ENCODE measurements at regions not wholly inside any gene's neighbourhood (a gene's known extent, or its start where the extent isn't known, plus 50 kb on each side); places are given as distances from the start of the nearest gene placed in this dataset.
A peak's percentile ranks its signal among the peaks of the same experiment; 100 is the strongest.

- DNase-seq (ENCODE audit: low read depth in 2 of 2, low spot score in 1 of 2): no peak
Measured at GRCh38 chr4:149927514-149927913, 111.9 kb upstream of the IQCM start.

- no peak for DNase-seq (ENCODE audit: low read depth in 2 of 2, low spot score in 1 of 2)
Measured at GRCh38 chr4:149928507-149928906, 112.9 kb upstream of the IQCM start.

GRCh38 chr4:149931431-149931830 lies 115.8 kb upstream of the IQCM start:
- DNase-seq (ENCODE audit: low read depth in 2 of 2, low spot score in 1 of 2): no peak

- no peak for DNase-seq (ENCODE audit: low read depth in 2 of 2, low spot score in 1 of 2)
Measured at GRCh38 chr4:149932188-149932587, 116.5 kb upstream of the IQCM start.

- no peak for DNase-seq (ENCODE audit: low read depth in 2 of 2, low spot score in 1 of 2)
Measured at GRCh38 chr4:149933120-149933519, 117.5 kb upstream of the IQCM start.

GRCh38 chr4:149933883-149934282 lies 118.2 kb upstream of the IQCM start:
- no peak for DNase-seq (ENCODE audit: low read depth in 2 of 2, low spot score in 1 of 2)

GRCh38 chr4:149949381-149949780 lies 128.9 kb upstream of the DCLK2 start:
- DNase-seq (ENCODE audit: low read depth in 2 of 2, low spot score in 1 of 2): no peak

- no peak for DNase-seq (ENCODE audit: low read depth in 2 of 2, low spot score in 1 of 2)
Measured at GRCh38 chr4:149951152-149951900, 126.9 kb upstream of the DCLK2 start.

GRCh38 chr4:149952101-149952500 lies 126.1 kb upstream of the DCLK2 start:
- DNase-seq (ENCODE audit: low read depth in 2 of 2, low spot score in 1 of 2): no peak

- DNase-seq (ENCODE audit: low read depth in 2 of 2, low spot score in 1 of 2): no peak
Measured at GRCh38 chr4:149952716-149953115, 125.5 kb upstream of the DCLK2 start.

GRCh38 chr4:149955780-149956390 lies 122.4 kb upstream of the DCLK2 start:
- DNase-seq (ENCODE audit: low read depth in 2 of 2, low spot score in 1 of 2): no peak

GRCh38 chr4:149956678-149957077 lies 121.6 kb upstream of the DCLK2 start:
- no peak for DNase-seq (ENCODE audit: low read depth in 2 of 2, low spot score in 1 of 2)

GRCh38 chr4:149961876-149962597 lies 116.2 kb upstream of the DCLK2 start:
- no peak for DNase-seq (ENCODE audit: low read depth in 2 of 2, low spot score in 1 of 2)

- no peak for DNase-seq (ENCODE audit: low read depth in 2 of 2, low spot score in 1 of 2)
Measured at GRCh38 chr4:149964001-149964796, 114.0 kb upstream of the DCLK2 start.

- DNase-seq (ENCODE audit: low read depth in 2 of 2, low spot score in 1 of 2): no peak
Measured at GRCh38 chr4:149965206-149965605, 113.0 kb upstream of the DCLK2 start.

GRCh38 chr4:149972407-149972806 lies 105.8 kb upstream of the DCLK2 start:
- DNase-seq (ENCODE audit: low read depth in 2 of 2, low spot score in 1 of 2): no peak

GRCh38 chr4:149973181-149973580 lies 105.1 kb upstream of the DCLK2 start:
- no peak for DNase-seq (ENCODE audit: low read depth in 2 of 2, low spot score in 1 of 2)

- no peak for DNase-seq (ENCODE audit: low read depth in 2 of 2, low spot score in 1 of 2)
Measured at GRCh38 chr4:149975172-149975571, 103.1 kb upstream of the DCLK2 start.

- DNase-seq (ENCODE audit: low read depth in 2 of 2, low spot score in 1 of 2): no peak
Measured at GRCh38 chr4:149980121-149980682, 98.0 kb upstream of the DCLK2 start.

- DNase-seq (ENCODE audit: low read depth in 2 of 2, low spot score in 1 of 2): peak in 1 of 2 donors; percentile 3
Measured at GRCh38 chr4:149980941-149981340, 97.3 kb upstream of the DCLK2 start.

- DNase-seq (ENCODE audit: low read depth in 2 of 2, low spot score in 1 of 2): no peak
Measured at GRCh38 chr4:149983401-149983800, 94.8 kb upstream of the DCLK2 start.
